ENCODE measurements at regions not wholly inside any gene's neighbourhood (a gene's known extent, or its start where the extent isn't known, plus 50 kb on each side); places are given as distances from the start of the nearest gene placed in this dataset.

GRCh38 chr6:4010689-4011090 lies 68.2 kb downstream of the FAM217A start:
- Histone ChIP-seq H2AK9ac (replicated peaks; ENCODE audit: low read depth, low read length, poor library complexity) (no peak overlapping the region), H2BK20ac (ENCODE audit: low read depth, low read length) (no peak overlapping the region), H2BK120ac (ENCODE audit: low read depth, low read length) (no peak overlapping the region), H3K36me3 (ENCODE audit: control insufficient read depth, insufficient read depth, low read length) (peaks cover 2% of the 10 kb centered on the region; the same call in 1 of the 2 replicates), H3K4me1 (ENCODE audit: control insufficient read depth, insufficient read depth, low read length) (no peaks in the 10 kb centered on the region), H3K23ac (ENCODE audit: low read depth, low read length) (no peak overlapping the region), H2BK5ac (ENCODE audit: low read depth, low read length, poor library complexity, severe bottlenecking) (no peak overlapping the region), H3K14ac (replicated peaks; ENCODE audit: low read depth, low read length) (no peak overlapping the region), H3K4me2 (ENCODE audit: low read depth, low read length) (no peak overlapping the region), H3K4ac (ENCODE audit: low read depth, low read length) (no peak overlapping the region), H4K8ac (ENCODE audit: low read depth in 2 of 2, low read length in 2 of 2) (no peak overlapping the region), H3K79me1 (ENCODE audit: low read depth in 1 of 2, low read length in 2 of 2) (peaks cover 6 to 26% of the 10 kb centered on the region in 2 experiments), H4K91ac (ENCODE audit: insufficient read depth, low read depth, low read length) (no peak overlapping the region), H4K20me1 (ENCODE audit: insufficient read depth, low read length) (no peaks in the 10 kb centered on the region; the same call in 1 of the 2 replicates), H3K4me3 (ENCODE audit: insufficient read depth, low read depth, low read length) (no peak overlapping the region), H3K9me1 (ENCODE audit: insufficient read depth, low read length) (peaks cover 4% of the 10 kb centered on the region; the same call in 1 of the 2 replicates), H3K18ac (ENCODE audit: low read depth, low read length) (no peak overlapping the region), H2BK15ac (ENCODE audit: low read depth, low read length) (no peak overlapping the region), H3K27ac (ENCODE audit: insufficient read depth, low read length) (no peak overlapping the region), H3K9ac (ENCODE audit: low read depth, low read length) (no peak overlapping the region), H4K5ac (ENCODE audit: low read depth, low read length) (no peak overlapping the region), H2AK5ac (ENCODE audit: low read depth, low read length) (0 out of 2 replicates have a peak overlapping the region, but pooled peaks have one; percentile 4), H3K9me3 (ENCODE audit: control insufficient read depth, insufficient read depth, low read length) (no peaks in the 10 kb centered on the region), H3K27me3 (ENCODE audit: control insufficient read depth, insufficient read depth, low read length) (no peaks in the 10 kb centered on the region), H2AFZ (replicated peaks; ENCODE audit: low read length, poor library complexity) (no peak overlapping the region), H3K56ac (ENCODE audit: extremely low read depth, insufficient read depth, low read length) (no peak overlapping the region)
- WGBS, 2 experiments (ENCODE audit: extremely low coverage in 2 of 2, insufficient read length in 1 of 2) = 100% methylated on average over 1 of the region's 3 CpGs; no CpG with 5 or more reads in 1 of the 2 experiments
- dilution Hi-C loops (cut with HindIII; ENCODE audit: low sequenced_read_pairs, unreplicated experiment) (no loop called here), intact Hi-C loops (cut with micrococcal nuclease) (no loop called here), in situ Hi-C loops (cut with MboI; ENCODE audit: low sequenced_read_pairs) (no loop called here)
- ATAC-seq (ENCODE audit: low read depth) = no peak
- ChIA-PET POLR2A (ENCODE audit: unreplicated experiment) (no interaction called here), CTCF (interaction anchor here (0.6 kb wide), 1 partner anchor 802 kb away, joined by 3 read pairs; no protein-coding TSS in a partner anchor)
- TF ChIP-seq CHD1 (IDR thresholded peaks at IDR 0.05; ENCODE audit: low read depth, low read length) = no peak
- TF ChIP-seq POLR2A (IDR thresholded peaks at IDR 0.05; ENCODE audit: low read depth, low read length) = no peak
- TF ChIP-seq FOS (IDR thresholded peaks at IDR 0.05; ENCODE audit: low read depth, low read length) = no peak
- no peak for TF ChIP-seq RFX5 (IDR thresholded peaks at IDR 0.05; ENCODE audit: low read depth, low read length)
- TF ChIP-seq CTCF (conservative IDR thresholded peaks at IDR 0.05; ENCODE audit: low read depth, low read length) = no peak
- TF ChIP-seq BHLHE40 (IDR thresholded peaks at IDR 0.05; ENCODE audit: low read depth, low read length) = no peak
- TF ChIP-seq NFE2L2 (IDR thresholded peaks at IDR 0.05; ENCODE audit: low read depth, low read length) = no peak
- no peak for TF ChIP-seq CEBPB (IDR thresholded peaks at IDR 0.05; ENCODE audit: low read depth, low read length)
- TF ChIP-seq USF2 (IDR thresholded peaks at IDR 0.05; ENCODE audit: low read depth, low read length) = no peak
- no peak for TF ChIP-seq ELK1 (IDR thresholded peaks at IDR 0.05; ENCODE audit: borderline replicate concordance, low read depth, low read length)
- no peak for TF ChIP-seq RCOR1 (IDR thresholded peaks at IDR 0.05; ENCODE audit: insufficient replicate concordance, low read length)
- no peak for TF ChIP-seq SMC3 (IDR thresholded peaks at IDR 0.05; ENCODE audit: low read depth, low read length)
- no peak for TF ChIP-seq MAZ (IDR thresholded peaks at IDR 0.05; ENCODE audit: borderline replicate concordance, low read depth, low read length)
- TF ChIP-seq RAD21 (IDR thresholded peaks at IDR 0.05; ENCODE audit: low read length) = no peak
- no peak for TF ChIP-seq MXI1 (IDR thresholded peaks at IDR 0.05; ENCODE audit: borderline replicate concordance, low read depth, low read length)
- TF ChIP-seq MAFK (IDR thresholded peaks at IDR 0.05; ENCODE audit: low read depth, low read length) = no peak
- BruUV-seq (replicated peaks) = no TSS peak
- DNase-seq = no peak

Measured in IMR-90 (cell line).